Vagina (tissue), 2 donors: ENCODE measurements at regions not wholly inside any gene's neighbourhood (a gene's known extent, or its start where the extent isn't known, plus 50 kb on each side); places are given as distances from the start of the nearest gene placed in this dataset.

Experiments used
- DNase-seq, 2 donors: peaks; one replicate each; pipeline ENCODE4 v3.0.0-alpha.2; 2017; ENCODE audit errors: extremely low spot score in 2 of 2
- H3K27ac ChIP-seq: fragments of 200-600 bp; sonication (generic); one replicate; pipeline ENCODE4 v1.5.1; 2019
- H3K27me3 ChIP-seq: fragments of 200-600 bp; sonication (generic); one replicate; pipeline ENCODE4 v1.5.1; 2019
- H3K36me3 ChIP-seq, 2 donors: fragments of 200-600 bp; sonication (generic); one replicate each; pipeline ENCODE4 v1.5.1; 2017 to 2019
- H3K4me1 ChIP-seq: fragments of 200-600 bp; sonication (generic); one replicate; pipeline ENCODE4 v1.5.1; 2019
- H3K4me3 ChIP-seq, 2 donors: fragments of 200-600 bp; sonication (generic); 1 replicate in 1 of 2; 2 replicates in 1 of 2; pipeline ENCODE4 v1.5.1; 2016 to 2019
- H3K9me3 ChIP-seq: fragments of 200-600 bp; sonication (generic); one replicate; pipeline ENCODE4 v1.5.1; 2019
- POLR2A ChIP-seq, 2 donors: fragments of 450-650 bp; IDR thresholded peaks; one replicate each; pipeline ENCODE4 v1.6.1; 2017; ENCODE audit warnings: antibody characterized with exemption in 2 of 2, mild to moderate bottlenecking in 2 of 2, moderate library complexity in 2 of 2
- POLR2AphosphoS5 ChIP-seq, 2 donors: sonication (generic); formaldehyde crosslinking; IDR thresholded peaks; one replicate each; pipeline ENCODE4 v1.9.0; 2017; ENCODE audit warnings: antibody characterized with exemption in 2 of 2, mild to moderate bottlenecking in 2 of 2, low read depth in 1 of 2; ENCODE audit not compliant: insufficient read depth in 1 of 2
- intact Hi-C: fragments of 100-400 bp; cut with DNase I; formaldehyde crosslinking; loops from one replicate; pipeline ENCODE4 v1.15.1; 2023
- TF ChIP-seq, protein P1 (sequence below), 3 experiments: fragments of 450-650 bp in 2 of 3; fragments of 200-600 bp in 1 of 3; sonication (generic) in 1 of 3; IDR thresholded peaks; one replicate each; pipeline ENCODE4 v1.5.1; 2017 to 2019; ENCODE audit warnings: antibody characterized with exemption in 3 of 3, mild to moderate bottlenecking in 2 of 3, moderate library complexity in 2 of 3

DNA sequence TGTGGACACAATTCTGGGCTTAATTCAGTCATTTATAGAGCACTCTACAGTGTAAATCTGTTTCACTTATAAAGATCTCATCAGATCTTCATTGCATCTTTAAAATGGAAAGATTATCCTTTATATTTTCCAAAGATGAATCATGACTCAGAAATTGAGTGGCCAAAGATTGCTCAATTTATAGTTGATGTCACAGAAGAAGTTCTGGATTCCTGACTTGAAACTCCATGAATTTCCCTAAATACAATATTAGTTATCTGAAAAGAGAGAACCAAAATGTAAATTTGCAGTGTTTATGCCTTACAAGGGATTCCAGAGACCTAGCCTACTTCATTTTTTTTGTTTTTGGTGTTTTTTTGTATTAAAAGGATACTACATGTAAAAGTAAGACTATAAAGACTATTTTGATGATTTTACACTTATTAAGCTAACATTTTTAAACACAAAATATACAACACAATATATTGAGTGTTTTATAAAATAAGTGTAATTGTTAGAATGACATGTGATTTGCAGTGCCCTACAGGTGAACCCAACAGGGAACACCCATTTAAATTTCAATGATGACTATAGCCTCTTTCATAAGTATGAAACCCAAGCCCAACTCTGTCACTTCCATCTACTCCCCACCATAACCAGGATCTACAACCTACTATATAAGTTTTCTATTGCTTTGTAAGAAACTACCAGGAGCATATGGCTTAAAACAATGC lies 183.5 kb downstream of the PCDH7 start:
- intact Hi-C loops: no loop called here
- no peak overlapping the region for H3K27ac ChIP-seq

DNA sequence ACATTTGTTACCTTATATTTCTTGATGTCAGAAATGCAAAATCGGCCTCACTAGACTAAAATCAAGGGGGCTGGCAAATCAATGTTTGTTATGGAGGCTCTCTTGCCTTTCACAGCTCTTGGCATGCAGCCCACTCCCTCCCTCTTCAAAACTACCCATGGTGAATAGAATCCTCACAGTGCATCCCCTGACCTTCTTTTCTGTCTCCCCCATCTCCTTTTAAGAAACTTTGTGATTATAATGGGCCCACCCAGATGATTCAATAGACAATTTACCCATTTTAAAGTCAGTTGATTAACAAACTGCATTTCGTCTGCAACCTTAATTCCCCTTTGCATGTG lies 184.0 kb downstream of the PCDH7 start:
- intact Hi-C loops: no loop called here
- Histone ChIP-seq H3K27ac (no peak overlapping the region), H3K4me1 (no peaks in the 10 kb centered on the region)

More for the DNA sequence above, 183.5 kb downstream of the PCDH7 start:
- H3K27me3 ChIP-seq: no peaks in the 10 kb centered on the region
- no peak for TF ChIP-seq POLR2AphosphoS5 (IDR thresholded peaks at IDR 0.05; ENCODE audit: insufficient read depth in 1 of 2, low read depth in 1 of 2)
- H3K4me1 ChIP-seq: no peaks in the 10 kb centered on the region
- no peak overlapping the region for H3K4me3 ChIP-seq
- no peaks in the 10 kb centered on the region for H3K36me3 ChIP-seq
- no peaks in the 10 kb centered on the region for H3K9me3 ChIP-seq
- no peak for DNase-seq

DNA sequence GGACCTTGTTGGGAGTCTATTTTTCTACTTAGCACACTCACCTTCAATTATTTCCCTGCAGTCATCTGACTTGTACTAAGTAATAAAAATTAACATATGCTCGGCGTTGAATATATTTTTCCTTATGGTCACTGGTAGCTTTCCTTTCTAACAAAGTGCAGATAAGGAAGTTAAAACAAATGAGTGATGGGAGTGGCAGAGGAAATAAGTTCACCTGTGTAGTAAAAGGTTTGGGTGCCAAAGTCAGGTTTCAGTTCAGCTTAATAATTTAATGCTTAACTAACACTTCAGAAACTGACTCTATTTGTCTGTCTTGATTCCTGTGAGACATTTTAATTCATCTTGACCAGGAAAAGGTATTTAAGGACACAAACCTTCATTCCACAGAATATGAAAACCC lies 184.4 kb downstream of the PCDH7 start:
- no peak overlapping the region for H3K27ac ChIP-seq
- no peaks in the 10 kb centered on the region for H3K4me1 ChIP-seq
- TF ChIP-seq POLR2A (IDR thresholded peaks at IDR 0.05): no peak
- no peak for TF ChIP-seq POLR2AphosphoS5 (IDR thresholded peaks at IDR 0.05; ENCODE audit: insufficient read depth in 1 of 2, low read depth in 1 of 2)
- TF ChIP-seq, protein P1, sequence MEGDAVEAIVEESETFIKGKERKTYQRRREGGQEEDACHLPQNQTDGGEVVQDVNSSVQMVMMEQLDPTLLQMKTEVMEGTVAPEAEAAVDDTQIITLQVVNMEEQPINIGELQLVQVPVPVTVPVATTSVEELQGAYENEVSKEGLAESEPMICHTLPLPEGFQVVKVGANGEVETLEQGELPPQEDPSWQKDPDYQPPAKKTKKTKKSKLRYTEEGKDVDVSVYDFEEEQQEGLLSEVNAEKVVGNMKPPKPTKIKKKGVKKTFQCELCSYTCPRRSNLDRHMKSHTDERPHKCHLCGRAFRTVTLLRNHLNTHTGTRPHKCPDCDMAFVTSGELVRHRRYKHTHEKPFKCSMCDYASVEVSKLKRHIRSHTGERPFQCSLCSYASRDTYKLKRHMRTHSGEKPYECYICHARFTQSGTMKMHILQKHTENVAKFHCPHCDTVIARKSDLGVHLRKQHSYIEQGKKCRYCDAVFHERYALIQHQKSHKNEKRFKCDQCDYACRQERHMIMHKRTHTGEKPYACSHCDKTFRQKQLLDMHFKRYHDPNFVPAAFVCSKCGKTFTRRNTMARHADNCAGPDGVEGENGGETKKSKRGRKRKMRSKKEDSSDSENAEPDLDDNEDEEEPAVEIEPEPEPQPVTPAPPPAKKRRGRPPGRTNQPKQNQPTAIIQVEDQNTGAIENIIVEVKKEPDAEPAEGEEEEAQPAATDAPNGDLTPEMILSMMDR (IDR thresholded peaks at IDR 0.05): no peak
- no peaks in the 10 kb centered on the region for H3K36me3 ChIP-seq
- DNase-seq: no peak
- no peaks in the 10 kb centered on the region for H3K9me3 ChIP-seq
- no peaks in the 10 kb centered on the region for H3K27me3 ChIP-seq
- intact Hi-C loops: no loop called here
- no peak overlapping the region for H3K4me3 ChIP-seq

More for the DNA sequence above, 184.0 kb downstream of the PCDH7 start:
- Histone ChIP-seq H3K36me3 (no peaks in the 10 kb centered on the region), H3K4me3 (no peak overlapping the region), H3K27me3 (no peaks in the 10 kb centered on the region), H3K9me3 (no peaks in the 10 kb centered on the region)
- DNase-seq: no peak
- TF ChIP-seq POLR2A (IDR thresholded peaks at IDR 0.05): no peak
- TF ChIP-seq, protein P1 (IDR thresholded peaks at IDR 0.05): no peak
- TF ChIP-seq POLR2AphosphoS5 (IDR thresholded peaks at IDR 0.05; ENCODE audit: insufficient read depth in 1 of 2, low read depth in 1 of 2): no peak

DNA sequence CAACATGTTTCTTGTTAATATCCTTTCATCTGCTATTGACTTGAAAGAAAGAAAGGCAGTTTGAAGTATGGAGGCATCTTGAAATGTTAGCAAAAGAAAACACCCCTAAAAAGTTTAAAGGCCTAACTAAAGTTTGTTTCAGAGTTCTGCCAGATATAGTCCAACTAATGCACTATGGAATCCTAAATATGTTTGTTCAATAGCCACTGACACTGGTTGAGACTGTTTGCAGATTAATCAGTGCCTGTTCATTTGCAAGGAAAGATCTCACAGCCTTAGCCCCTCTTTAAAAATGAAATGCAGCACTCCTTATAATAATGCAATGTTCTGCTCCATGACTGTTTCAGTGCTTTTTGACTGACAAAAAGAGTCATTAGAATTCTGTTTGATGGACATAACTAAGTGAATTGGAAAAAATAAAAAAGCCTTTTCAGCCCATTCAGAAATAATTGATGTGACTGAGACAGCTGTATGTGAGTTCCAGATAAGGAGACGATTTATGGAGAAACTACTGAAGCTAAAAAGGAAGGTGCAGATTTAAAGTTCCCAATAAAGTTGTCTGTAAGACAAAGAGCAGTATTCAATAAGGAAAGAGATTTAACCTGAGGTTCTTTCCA lies 192.0 kb downstream of the PCDH7 start:
- Histone ChIP-seq H3K36me3 (no peaks in the 10 kb centered on the region), H3K27ac (no peak overlapping the region), H3K9me3 (no peaks in the 10 kb centered on the region), H3K4me3 (no peak overlapping the region), H3K4me1 (no peaks in the 10 kb centered on the region), H3K27me3 (no peaks in the 10 kb centered on the region)
- intact Hi-C loops: no loop called here
- DNase-seq: no peak
- no peak for TF ChIP-seq POLR2AphosphoS5 (IDR thresholded peaks at IDR 0.05; ENCODE audit: insufficient read depth in 1 of 2, low read depth in 1 of 2)
- TF ChIP-seq POLR2A (IDR thresholded peaks at IDR 0.05): no peak
- TF ChIP-seq, protein P1 (IDR thresholded peaks at IDR 0.05): no peak

DNA sequence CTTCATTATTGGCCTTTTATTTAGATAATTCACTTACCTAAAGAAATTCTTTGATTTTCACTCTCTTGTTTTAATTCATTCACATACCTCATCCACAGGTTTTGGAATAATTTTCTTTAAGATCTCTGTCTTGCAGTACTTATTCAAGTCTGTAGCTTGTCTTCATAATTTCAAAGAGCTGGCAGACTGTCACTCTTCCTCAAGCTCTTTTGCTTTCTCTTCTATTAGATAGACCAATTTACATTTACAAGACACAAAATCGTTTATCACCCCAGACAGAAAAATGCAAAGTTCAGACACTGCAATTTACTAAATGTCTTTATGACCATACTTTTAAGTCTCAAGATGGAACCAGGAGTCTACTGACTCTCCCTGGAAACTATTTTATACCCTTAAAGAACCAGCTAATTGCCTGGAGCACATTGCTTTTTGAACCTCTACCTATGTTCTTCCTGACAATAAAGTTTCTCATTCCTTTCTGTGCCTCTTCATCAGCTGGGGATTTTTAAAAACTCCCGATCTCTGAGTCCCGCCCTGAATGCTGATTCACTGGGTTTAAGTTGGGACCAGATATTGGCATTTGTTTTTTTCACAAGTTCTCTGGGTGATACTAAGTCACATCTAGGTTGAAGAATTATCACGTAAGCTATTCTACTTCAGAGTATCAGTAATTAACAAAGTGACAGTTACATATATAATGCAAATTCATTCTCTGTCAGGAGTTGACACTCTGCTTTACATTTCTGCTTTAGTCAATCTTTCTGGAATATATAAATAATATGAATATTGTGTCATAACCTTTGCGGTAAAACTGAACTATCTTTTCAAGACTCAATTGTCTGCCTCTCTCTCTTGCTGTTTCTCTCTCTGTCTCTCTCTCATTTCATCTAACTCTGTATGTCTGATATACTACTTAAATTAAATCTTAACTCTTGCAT lies 196.4 kb downstream of the PCDH7 start:
- H3K9me3 ChIP-seq: no peaks in the 10 kb centered on the region
- H3K27me3 ChIP-seq: no peaks in the 10 kb centered on the region
- no peak overlapping the region for H3K4me3 ChIP-seq
- H3K27ac ChIP-seq: no peak overlapping the region
- H3K4me1 ChIP-seq: no peaks in the 10 kb centered on the region
- no peaks in the 10 kb centered on the region for H3K36me3 ChIP-seq
- no peak for DNase-seq
- no peak for TF ChIP-seq POLR2AphosphoS5 (IDR thresholded peaks at IDR 0.05; ENCODE audit: insufficient read depth in 1 of 2, low read depth in 1 of 2)
- no peak for TF ChIP-seq POLR2A (IDR thresholded peaks at IDR 0.05)
- TF ChIP-seq, protein P1 (IDR thresholded peaks at IDR 0.05): no peak
- intact Hi-C loops: no loop called here
